Fibroblast of pulmonary artery (primary cell): ENCODE measurements at regions not wholly inside any gene's neighbourhood (a gene's known extent, or its start where the extent isn't known, plus 50 kb on each side); places are given as distances from the start of the nearest gene placed in this dataset.
"Not testable (repeated sequence)": the region's sequence is repeated elsewhere in the genome, so short reads cannot be mapped to it uniquely, and the experiment has no call there.

ENCODE experiments used
- DNase-seq: peaks from one replicate; pipeline ENCODE4 v3.0.0-alpha.2; 2010; ENCODE audit warnings: low read depth
- H3K4me3 ChIP-seq: replicated peaks from 2 replicates; pipeline ENCODE4 v1.5.1; 2011; ENCODE audit warnings: low read depth, mild to moderate bottlenecking, control low read depth, low read length, moderate library complexity
- TF ChIP-seq, protein P1 (sequence below): IDR thresholded peaks from 2 replicates; pipeline ENCODE4 v1.5.1; 2011; ENCODE audit warnings: mild to moderate bottlenecking, control low read depth, low read length, inconsistent platforms; ENCODE audit errors: missing control alignments

- TF ChIP-seq, protein P1, sequence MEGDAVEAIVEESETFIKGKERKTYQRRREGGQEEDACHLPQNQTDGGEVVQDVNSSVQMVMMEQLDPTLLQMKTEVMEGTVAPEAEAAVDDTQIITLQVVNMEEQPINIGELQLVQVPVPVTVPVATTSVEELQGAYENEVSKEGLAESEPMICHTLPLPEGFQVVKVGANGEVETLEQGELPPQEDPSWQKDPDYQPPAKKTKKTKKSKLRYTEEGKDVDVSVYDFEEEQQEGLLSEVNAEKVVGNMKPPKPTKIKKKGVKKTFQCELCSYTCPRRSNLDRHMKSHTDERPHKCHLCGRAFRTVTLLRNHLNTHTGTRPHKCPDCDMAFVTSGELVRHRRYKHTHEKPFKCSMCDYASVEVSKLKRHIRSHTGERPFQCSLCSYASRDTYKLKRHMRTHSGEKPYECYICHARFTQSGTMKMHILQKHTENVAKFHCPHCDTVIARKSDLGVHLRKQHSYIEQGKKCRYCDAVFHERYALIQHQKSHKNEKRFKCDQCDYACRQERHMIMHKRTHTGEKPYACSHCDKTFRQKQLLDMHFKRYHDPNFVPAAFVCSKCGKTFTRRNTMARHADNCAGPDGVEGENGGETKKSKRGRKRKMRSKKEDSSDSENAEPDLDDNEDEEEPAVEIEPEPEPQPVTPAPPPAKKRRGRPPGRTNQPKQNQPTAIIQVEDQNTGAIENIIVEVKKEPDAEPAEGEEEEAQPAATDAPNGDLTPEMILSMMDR = no peak
- DNase-seq = no peak
- no peak overlapping the region for H3K4me3 ChIP-seq
Observed at GRCh38 chr5:119694284-119694683, 64.9 kb downstream of the FAM170A start.

DNA sequence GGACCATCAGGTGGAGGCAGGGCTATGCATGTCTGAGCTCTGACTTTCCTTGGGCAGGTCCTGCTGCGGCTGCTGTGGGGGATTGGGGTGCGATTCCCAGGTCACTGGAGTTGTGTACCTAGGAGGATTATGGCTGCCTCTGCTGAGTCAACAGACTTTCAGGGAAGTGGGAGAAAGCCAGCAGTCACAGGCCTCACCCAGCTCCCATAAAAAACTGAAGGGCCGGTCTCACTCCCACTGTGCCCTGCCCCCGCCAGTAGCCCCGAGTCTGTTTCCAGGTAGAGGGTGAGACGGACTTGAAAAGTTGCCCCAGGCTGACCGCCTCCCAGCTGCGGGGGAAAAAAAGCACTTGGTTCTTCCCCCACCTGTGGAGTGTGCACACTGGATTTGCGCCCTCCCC lies 76.7 kb downstream of the FAM170A start:
- H3K4me3 ChIP-seq = no peak overlapping the region
- no peak for DNase-seq
- TF ChIP-seq, protein P1 = no peak

- no peak for DNase-seq
- TF ChIP-seq, protein P1 = no peak
- H3K4me3 ChIP-seq = no peak overlapping the region
Observed at GRCh38 chr5:119708076-119708790, 78.9 kb downstream of the FAM170A start.

DNA sequence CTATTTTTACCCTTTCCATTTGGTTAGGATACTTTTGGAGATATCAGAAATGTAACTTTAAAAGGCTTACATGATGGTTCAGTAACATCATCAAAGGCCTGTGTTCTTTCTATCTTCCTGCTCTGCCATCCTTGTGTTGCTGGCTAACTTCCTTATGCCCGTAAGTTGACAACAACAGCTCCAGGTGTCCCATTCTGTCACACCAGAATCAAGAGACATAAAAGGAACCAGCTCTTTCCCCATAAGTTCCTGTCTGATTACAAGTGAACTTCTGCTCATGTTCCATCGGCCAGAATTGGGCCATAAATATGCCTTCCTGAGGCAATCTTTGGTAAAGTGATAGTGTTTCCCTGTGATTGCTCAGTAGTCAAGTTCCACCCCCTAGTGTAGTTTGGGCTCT lies 92.4 kb downstream of the FAM170A start:
- TF ChIP-seq, protein P1 = no peak
- H3K4me3 ChIP-seq = no peak overlapping the region
- no peak for DNase-seq

DNA sequence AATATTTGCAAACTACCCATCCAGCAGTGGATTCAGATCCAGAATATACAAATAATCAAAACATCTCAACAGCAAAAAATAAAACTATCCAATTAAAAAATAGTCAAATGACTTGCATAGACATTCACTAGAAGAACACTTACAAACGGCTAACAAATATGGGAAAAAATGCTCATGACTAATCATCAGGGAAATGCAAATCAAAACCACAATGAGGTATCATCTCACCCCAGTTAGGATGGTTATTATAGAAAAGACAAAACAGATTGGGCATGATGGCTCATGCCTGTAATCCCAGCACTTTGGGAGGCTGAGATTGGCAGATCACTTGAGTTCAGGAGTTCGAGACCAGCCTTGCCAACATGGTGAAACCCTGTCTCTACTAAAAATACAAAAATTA lies 95.9 kb downstream of the FAM170A start:
- H3K4me3 ChIP-seq, DNase-seq: not testable (repeated sequence)

DNA sequence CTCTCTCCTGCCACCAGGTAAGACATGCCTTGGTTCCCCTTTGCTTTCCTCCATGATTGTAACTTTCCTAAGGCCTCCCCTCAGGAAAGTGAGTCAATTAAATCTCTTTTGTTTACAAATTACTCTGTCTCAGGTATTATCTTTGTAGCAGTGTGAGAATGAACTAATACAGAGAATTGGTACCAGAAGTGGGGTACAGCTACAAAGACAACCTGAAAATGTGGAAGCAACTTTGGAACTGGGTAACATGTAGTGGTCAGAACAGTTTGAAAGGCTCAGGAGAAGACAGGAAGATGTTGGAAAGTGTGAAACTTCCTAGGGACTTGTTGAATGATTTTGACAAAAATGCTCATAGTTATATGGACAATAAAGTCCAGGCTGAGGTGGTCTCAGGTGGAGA lies 97.2 kb downstream of the FAM170A start:
- no peak overlapping the region for H3K4me3 ChIP-seq
- no peak for DNase-seq
- TF ChIP-seq, protein P1 = no peak

DNA sequence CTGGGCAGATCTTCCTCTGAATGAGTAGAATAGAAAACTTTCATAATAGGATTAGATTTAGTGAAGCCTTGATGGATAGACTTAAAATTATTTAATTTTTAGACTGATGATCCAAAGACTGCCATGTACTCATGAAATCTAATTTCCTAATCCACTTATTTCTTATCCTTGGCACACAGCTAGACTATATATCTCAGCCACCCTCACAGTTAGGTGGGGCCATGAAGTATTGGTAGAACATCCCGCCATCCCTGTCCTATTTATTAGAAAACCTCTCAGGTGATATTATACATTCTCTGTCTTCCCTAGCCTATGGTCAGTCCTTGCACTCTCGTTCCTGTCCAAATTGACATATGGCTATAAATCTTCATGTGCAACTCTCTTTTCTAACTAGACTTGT lies 110.9 kb downstream of the FAM170A start:
- DNase-seq = no peak
- no peak overlapping the region for H3K4me3 ChIP-seq
- TF ChIP-seq, protein P1 = no peak
